ENCODE measurements at regions not wholly inside any gene's neighbourhood (a gene's known extent, or its start where the extent isn't known, plus 50 kb on each side); places are given as distances from the start of the nearest gene placed in this dataset.

DNA sequence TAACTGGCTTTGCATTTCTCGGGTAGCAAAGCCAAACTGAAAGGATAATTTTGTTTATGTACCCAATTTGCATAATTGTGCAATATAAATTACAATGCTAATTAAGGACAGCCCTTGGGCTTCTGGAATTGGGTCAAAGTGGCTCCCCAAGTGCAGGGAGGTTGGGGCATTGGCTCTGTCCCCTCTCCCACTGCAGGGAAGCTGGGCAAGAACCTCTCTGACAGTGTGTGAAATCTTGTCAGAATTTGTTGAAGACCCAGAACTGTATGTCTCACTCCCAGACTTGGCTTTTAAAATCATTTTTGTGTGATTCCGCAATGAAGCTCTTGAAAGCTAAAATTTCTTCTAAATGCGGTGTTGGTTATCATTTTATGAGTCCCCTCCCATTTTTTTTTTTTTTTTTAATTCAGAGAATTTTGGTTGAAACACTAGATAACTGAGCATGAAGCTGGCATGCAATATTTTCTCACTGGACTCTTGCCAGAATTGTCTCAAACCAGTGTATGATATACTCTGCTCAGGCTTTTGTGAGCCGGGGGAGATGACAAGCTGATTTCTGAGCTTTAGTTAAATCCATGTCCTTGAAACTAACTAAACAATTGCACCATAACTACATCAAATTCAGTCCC, 878.9 kb upstream of the CXADR start:
- TF ChIP-seq, protein P1, sequence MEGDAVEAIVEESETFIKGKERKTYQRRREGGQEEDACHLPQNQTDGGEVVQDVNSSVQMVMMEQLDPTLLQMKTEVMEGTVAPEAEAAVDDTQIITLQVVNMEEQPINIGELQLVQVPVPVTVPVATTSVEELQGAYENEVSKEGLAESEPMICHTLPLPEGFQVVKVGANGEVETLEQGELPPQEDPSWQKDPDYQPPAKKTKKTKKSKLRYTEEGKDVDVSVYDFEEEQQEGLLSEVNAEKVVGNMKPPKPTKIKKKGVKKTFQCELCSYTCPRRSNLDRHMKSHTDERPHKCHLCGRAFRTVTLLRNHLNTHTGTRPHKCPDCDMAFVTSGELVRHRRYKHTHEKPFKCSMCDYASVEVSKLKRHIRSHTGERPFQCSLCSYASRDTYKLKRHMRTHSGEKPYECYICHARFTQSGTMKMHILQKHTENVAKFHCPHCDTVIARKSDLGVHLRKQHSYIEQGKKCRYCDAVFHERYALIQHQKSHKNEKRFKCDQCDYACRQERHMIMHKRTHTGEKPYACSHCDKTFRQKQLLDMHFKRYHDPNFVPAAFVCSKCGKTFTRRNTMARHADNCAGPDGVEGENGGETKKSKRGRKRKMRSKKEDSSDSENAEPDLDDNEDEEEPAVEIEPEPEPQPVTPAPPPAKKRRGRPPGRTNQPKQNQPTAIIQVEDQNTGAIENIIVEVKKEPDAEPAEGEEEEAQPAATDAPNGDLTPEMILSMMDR (IDR thresholded peaks at IDR 0.05; ENCODE audit: insufficient read depth, low read length), result no peak
- DNase-seq (ENCODE audit: low read depth), result peak; percentile 64
- no peak overlapping the region for H3K4me3 ChIP-seq (ENCODE audit: low read depth, low read length)

DNA sequence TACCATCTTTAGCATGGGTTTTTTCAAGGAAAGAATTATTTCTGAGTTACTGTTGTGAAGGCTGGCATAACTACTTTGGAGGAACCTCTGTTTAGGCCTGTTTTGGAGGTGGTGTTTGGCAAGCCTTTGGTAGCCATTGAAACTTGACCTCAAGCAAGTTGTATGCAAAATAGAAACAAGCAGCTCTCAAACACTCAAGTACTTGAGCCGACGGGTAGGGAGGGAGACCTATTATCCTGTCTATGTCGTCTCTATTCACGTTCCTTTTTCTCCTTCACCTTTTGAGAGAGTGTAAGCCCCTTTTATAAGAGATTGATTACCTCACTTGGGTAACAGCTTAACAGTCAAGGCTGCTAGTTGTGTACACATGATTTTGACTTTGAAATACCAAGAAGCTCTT, 878.3 kb upstream of the CXADR start:
- H3K4me3 ChIP-seq (ENCODE audit: low read depth, low read length), result no peak overlapping the region
- TF ChIP-seq, protein P1 (IDR thresholded peaks at IDR 0.05; ENCODE audit: insufficient read depth, low read length), result no peak
- DNase-seq (ENCODE audit: low read depth), result no peak

DNA sequence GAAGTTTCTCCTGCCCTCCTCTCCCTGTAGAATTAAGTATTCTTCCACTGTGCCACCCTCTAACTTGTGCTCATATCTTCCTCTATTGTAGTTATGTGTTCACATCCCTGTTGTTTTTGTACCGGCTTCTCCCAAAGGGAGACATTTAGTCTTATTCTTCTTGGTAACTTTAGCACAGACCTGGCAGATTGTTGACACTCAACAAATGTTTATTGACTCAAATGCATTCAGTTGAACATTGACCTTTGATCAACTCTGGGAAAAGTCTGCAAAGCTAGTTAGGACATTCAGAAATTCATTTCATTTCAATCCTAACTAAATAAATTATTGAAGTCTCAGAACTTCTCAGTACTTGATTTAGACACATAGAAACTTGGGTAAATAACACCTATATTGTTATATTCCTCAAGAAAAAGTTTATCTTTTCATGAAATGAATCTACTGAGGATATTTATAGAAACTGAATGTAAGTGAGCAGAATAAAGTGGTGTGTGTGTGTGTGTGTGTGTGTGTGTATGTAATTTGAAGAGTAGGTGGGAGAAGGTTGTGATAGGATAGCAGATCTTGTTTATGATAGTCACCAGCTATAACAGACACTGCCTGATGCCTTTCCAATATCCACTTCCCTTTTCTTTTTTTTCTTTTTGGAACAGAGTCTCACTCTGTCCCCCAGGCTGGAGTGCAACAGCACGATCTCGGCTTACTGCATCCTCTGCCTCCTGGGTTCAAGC, 872.4 kb upstream of the CXADR start:
- TF ChIP-seq, protein P1 (IDR thresholded peaks at IDR 0.05; ENCODE audit: insufficient read depth, low read length), result no peak
- DNase-seq (ENCODE audit: low read depth), result no peak
- H3K4me3 ChIP-seq (ENCODE audit: low read depth, low read length), result no peak overlapping the region

DNA sequence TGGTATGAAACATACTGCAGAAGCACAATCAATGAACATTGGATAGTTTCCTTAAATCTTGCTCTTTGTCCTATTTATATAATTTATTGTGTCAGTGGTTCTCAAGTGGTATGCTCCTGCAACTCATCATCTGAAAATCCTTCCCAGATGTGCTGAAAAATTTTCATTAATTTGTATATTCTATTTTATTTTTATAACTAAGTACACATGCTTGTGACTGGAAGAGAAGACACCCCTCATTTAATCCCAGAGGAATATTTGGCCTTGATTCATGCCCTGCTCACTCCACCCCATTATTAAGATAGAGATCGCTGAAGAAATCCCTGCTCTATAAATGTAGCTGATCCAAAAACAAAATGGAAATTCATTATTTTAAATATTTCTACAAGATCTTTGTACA, 870.5 kb upstream of the CXADR start:
- no peak overlapping the region for H3K4me3 ChIP-seq (ENCODE audit: low read depth, low read length)
- DNase-seq (ENCODE audit: low read depth), result no peak
- TF ChIP-seq, protein P1 (IDR thresholded peaks at IDR 0.05; ENCODE audit: insufficient read depth, low read length), result no peak

DNA sequence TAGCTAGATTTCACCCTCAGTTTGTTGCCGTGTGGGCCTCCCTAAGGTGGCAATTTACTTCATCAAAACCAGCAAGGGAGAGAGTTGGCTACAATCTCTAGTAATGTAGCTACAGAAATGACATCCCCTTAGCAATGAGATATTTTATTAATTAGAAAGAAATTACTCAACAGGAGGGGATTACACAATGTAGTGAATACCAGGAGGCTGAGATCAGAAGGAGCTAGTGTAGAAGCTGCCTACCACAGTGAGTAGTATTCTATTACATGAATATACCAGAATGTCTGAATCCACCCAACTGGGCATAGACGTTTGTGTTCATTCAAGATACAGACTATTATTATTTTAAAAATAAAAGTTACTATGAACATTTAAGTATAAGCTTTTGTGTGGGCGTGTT, 868.2 kb upstream of the CXADR start:
- DNase-seq (ENCODE audit: low read depth), result peak; percentile 14
- H3K4me3 ChIP-seq (ENCODE audit: low read depth, low read length), result no peak overlapping the region
- TF ChIP-seq, protein P1 (IDR thresholded peaks at IDR 0.05; ENCODE audit: insufficient read depth, low read length), result no peak

DNA sequence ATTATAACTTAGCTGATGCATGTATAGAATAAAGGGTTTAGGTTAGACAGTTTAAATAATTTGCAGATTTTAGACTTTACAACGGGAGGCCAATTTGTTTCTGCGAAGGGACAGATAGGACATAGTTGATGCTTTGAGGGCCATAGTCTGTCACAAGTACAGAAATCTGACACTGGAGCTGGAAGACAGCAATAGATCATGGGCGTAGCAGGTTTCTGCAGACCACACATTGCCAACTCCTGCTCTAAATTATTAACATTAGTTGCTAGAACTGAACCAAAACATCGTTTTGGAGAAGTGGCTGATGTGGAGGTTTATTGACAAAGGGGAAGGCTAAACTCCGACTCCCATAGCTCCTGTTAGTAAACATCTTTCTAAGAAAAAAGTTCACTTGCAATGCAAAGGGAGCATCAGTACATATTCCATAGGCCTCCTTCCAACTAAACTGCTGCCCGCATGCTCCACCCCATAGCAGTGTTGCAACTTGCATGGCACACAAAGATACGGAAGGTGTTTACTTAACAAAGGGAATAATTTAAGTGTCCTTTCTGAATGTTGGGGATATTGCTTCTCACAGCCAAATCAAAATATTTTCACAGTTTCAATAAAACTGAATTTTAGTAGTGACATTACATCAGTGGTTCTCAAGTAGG, 862.0 kb upstream of the CXADR start:
- TF ChIP-seq, protein P1 (IDR thresholded peaks at IDR 0.05; ENCODE audit: insufficient read depth, low read length), result no peak
- no peak for DNase-seq (ENCODE audit: low read depth)
- no peak overlapping the region for H3K4me3 ChIP-seq (ENCODE audit: low read depth, low read length)
